Kidney (tissue), 13 donors: ENCODE measurements at regions not wholly inside any gene's neighbourhood (a gene's known extent, or its start where the extent isn't known, plus 50 kb on each side); places are given as distances from the start of the nearest gene placed in this dataset.

Experiments used
- DNase-seq, 5 donors: peaks; one replicate each; pipeline ENCODE4 v3.0.0-alpha.2; 2013 to 2020
- FAIRE-seq: peaks from 2 replicates; lab custom pipeline; 2012; peaks lifted over from hg19 to GRCh38; lab: Jason Lieb, UNC
- H3K27ac ChIP-seq, 2 donors: one replicate each; pipeline ENCODE4 v1.7.0; 2013; ENCODE audit warnings: low read depth in 2 of 2, low read length in 2 of 2, inconsistent platforms in 1 of 2
- H3K27me3 ChIP-seq: one replicate; pipeline ENCODE4 v1.7.1; 2013; ENCODE audit warnings: low read length, inconsistent platforms; ENCODE audit not compliant: control insufficient read depth, insufficient read depth
- H3K36me3 ChIP-seq, 3 donors: one replicate each; pipeline versions ENCODE4 v1.7.0 to v1.7.1; 2013; ENCODE audit warnings: low read length in 3 of 3, control low read depth in 1 of 3, inconsistent platforms in 1 of 3; ENCODE audit not compliant: insufficient read depth in 3 of 3, control insufficient read depth in 2 of 3
- H3K4me1 ChIP-seq, 3 donors: one replicate each; pipeline versions ENCODE4 v1.7.0 to v1.7.1; 2013; ENCODE audit warnings: low read length in 3 of 3, inconsistent platforms in 1 of 3, low read depth in 1 of 3; ENCODE audit not compliant: control insufficient read depth in 2 of 3, insufficient read depth in 2 of 3
- H3K4me3 ChIP-seq, 3 donors: one replicate each; pipeline versions ENCODE4 v1.7.0 to v1.8.1; 2013; ENCODE audit warnings: low read length in 3 of 3, control low read depth in 1 of 3, inconsistent platforms in 1 of 3
- H3K9ac ChIP-seq, 3 donors: one replicate each; pipeline versions ENCODE4 v1.7.0 to v1.7.1; 2013; ENCODE audit warnings: low read length in 3 of 3, control low read depth in 1 of 3, inconsistent platforms in 1 of 3
- H3K9me3 ChIP-seq, 3 donors: one replicate each; pipeline versions ENCODE4 v1.7.0 to v1.7.1; 2013; ENCODE audit warnings: low read length in 3 of 3, control low read depth in 1 of 3, inconsistent platforms in 1 of 3; ENCODE audit not compliant: control insufficient read depth in 2 of 3, insufficient read depth in 1 of 3
- CTCF ChIP-seq: IDR thresholded peaks from 3 replicates; pipeline ENCODE4 v1.5.1; 2012; ENCODE audit warnings: mild to moderate bottlenecking, moderate library complexity, borderline replicate concordance; ENCODE audit not compliant: insufficient read depth; ENCODE audit errors: extremely low read depth
- intact Hi-C: fragments of 100-400 bp; cut with DNase I; formaldehyde crosslinking; loops from one replicate; pipeline ENCODE4 v1.11.1; 2022
- donor health status: control.
- donor health status: control.
- donor health status: control.
- donor health status: control.
- donor health status: control.
- donor health status: DM: yes; HTN: yes; CAD: no.
- donor health status: Normal renal cell carcinoma (clear cell type).

- FAIRE-seq (no peak), DNase-seq (peak in 2 of 5 donors; percentile 37 to 52)
- Histone ChIP-seq H3K9ac (no peak overlapping the region), H3K27me3 (no peaks in the 10 kb centered on the region), H3K27ac (no peak overlapping the region), H3K36me3 (no peaks in the 10 kb centered on the region), H3K9me3 (no peaks in the 10 kb centered on the region), H3K4me1 (no peaks in the 10 kb centered on the region), H3K4me3 (no peak overlapping the region)
- intact Hi-C loops: no loop called here
- TF ChIP-seq CTCF: no peak
Measured at GRCh38 chr11:16558494-16558893, 180.0 kb upstream of the C11orf58 start.

- Histone ChIP-seq H3K9me3 (no peaks in the 10 kb centered on the region), H3K27me3 (no peaks in the 10 kb centered on the region), H3K4me1 (no peaks in the 10 kb centered on the region), H3K27ac (no peak overlapping the region), H3K9ac (no peak overlapping the region), H3K36me3 (no peaks in the 10 kb centered on the region), H3K4me3 (no peak overlapping the region)
- intact Hi-C loops: no loop called here
- DNase-seq (no peak), FAIRE-seq (no peak)
- no peak for TF ChIP-seq CTCF
Measured at GRCh38 chr11:16555956-16556355, 182.5 kb upstream of the C11orf58 start.

GRCh38 chr11:16554361-16554760 lies 184.1 kb upstream of the C11orf58 start:
- no peak overlapping the region for H3K4me3 ChIP-seq
- no peaks in the 10 kb centered on the region for H3K9me3 ChIP-seq
- no peak overlapping the region for H3K9ac ChIP-seq
- no peaks in the 10 kb centered on the region for H3K4me1 ChIP-seq
- H3K27ac ChIP-seq: no peak overlapping the region
- no peak for TF ChIP-seq CTCF
- intact Hi-C loops: no loop called here
- DNase-seq (no peak), FAIRE-seq (no peak)
- H3K27me3 ChIP-seq: no peaks in the 10 kb centered on the region
- H3K36me3 ChIP-seq: no peaks in the 10 kb centered on the region

GRCh38 chr11:16547879-16548278 lies 190.6 kb upstream of the C11orf58 start:
- H3K27ac ChIP-seq: no peak overlapping the region
- H3K27me3 ChIP-seq: no peaks in the 10 kb centered on the region
- no peak for DNase-seq
- H3K9me3 ChIP-seq: no peaks in the 10 kb centered on the region
- H3K4me1 ChIP-seq: no peaks in the 10 kb centered on the region
- intact Hi-C loops: no loop called here
- TF ChIP-seq CTCF: no peak
- H3K4me3 ChIP-seq: no peak overlapping the region
- no peak overlapping the region for H3K9ac ChIP-seq
- no peaks in the 10 kb centered on the region for H3K36me3 ChIP-seq
- no peak for FAIRE-seq
